Esophagus (tissue), 2 donors: ENCODE measurements at regions not wholly inside any gene's neighbourhood (a gene's known extent, or its start where the extent isn't known, plus 50 kb on each side); places are given as distances from the start of the nearest gene placed in this dataset.
A peak's percentile ranks its signal among the peaks of the same experiment; 100 is the strongest.

ENCODE experiments used
- H3K27ac ChIP-seq, 2 donors: one replicate each; pipeline ENCODE4 v1.5.1; 2013; ENCODE audit warnings: low read depth in 2 of 2, mild to moderate bottlenecking in 2 of 2, inconsistent platforms in 1 of 2, low read length in 1 of 2, moderate library complexity in 1 of 2
- H3K27me3 ChIP-seq, 2 donors: one replicate each; pipeline ENCODE4 v1.6.1; 2013; ENCODE audit warnings: low read length in 2 of 2, control low read depth in 1 of 2, mild to moderate bottlenecking in 1 of 2; ENCODE audit not compliant: insufficient read depth in 2 of 2, control insufficient read depth in 1 of 2
- H3K36me3 ChIP-seq, 2 donors: one replicate each; pipeline ENCODE4 v1.6.1; 2013; ENCODE audit warnings: low read length in 1 of 2; ENCODE audit not compliant: control insufficient read depth in 2 of 2, insufficient read depth in 2 of 2
- H3K4me1 ChIP-seq, 2 donors: one replicate each; pipeline ENCODE4 v1.6.1; 2013; ENCODE audit warnings: low read length in 1 of 2; ENCODE audit not compliant: control insufficient read depth in 2 of 2, insufficient read depth in 2 of 2
- H3K4me3 ChIP-seq, 2 donors: one replicate each; pipeline ENCODE4 v1.5.1; 2013; ENCODE audit warnings: low read length in 2 of 2, mild to moderate bottlenecking in 2 of 2, low read depth in 1 of 2, moderate library complexity in 1 of 2
- H3K9me3 ChIP-seq, 2 donors: one replicate each; pipeline ENCODE4 v1.6.1; 2013; ENCODE audit warnings: mild to moderate bottlenecking in 2 of 2, low read depth in 1 of 2, low read length in 1 of 2, moderate library complexity in 1 of 2; ENCODE audit not compliant: control insufficient read depth in 2 of 2, insufficient read depth in 1 of 2
- WGBS, 2 donors: extraction: QIAGEN DNeasy Blood & Tissue Kit; methylation state at CpG; one replicate each; pipeline ENCODE4 v1.1.7; 2013; 5-methylcytosine and 5-hydroxymethylcytosine counted together
- donor health status: healthy with polysubstance abuse.
- donor health status: Bipolar disorder and iron deficiency.

DNA sequence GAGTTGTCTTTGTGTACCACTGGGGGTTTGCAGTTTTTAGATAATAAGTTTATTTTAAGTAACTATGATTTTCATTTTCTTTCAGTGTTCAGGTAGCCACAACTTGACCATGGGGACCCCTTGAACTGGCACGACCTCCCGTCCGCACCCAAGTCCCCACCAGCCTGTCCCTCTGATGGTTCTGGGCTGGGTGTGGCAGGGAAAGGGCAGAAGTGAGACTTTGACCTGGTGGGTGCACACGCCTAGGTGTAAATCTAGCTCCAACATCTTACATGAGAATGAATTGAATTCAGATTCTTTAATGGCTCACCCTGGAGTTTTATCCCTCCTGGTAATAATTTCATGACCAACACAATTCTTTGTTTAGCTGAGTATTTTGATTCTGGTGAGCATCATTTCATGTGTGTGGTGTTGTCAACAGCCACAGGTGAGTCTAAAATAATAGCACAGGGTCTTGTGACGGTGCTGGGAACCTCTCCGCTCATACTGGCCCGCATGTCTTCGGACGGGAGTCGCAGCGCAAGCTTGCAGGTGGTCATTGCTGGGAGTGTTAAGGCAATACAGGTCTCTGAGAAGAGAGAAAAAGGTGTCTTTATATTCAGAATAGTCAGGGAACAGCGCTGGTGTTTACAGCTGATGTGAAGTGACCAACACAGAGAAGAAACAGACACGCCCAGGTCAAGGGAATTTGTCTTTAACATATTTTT is 50.8 kb upstream of the POFUT2 start:
- H3K36me3 ChIP-seq, result no peaks in the 10 kb centered on the region
- 85 to 94% methylated on average over 13 of the region's 13 CpGs for WGBS, 2 donors
- peaks cover 0 to 2% of the 10 kb centered on the region in 2 donors for H3K4me1 ChIP-seq
- H3K9me3 ChIP-seq, result no peaks in the 10 kb centered on the region
- H3K27me3 ChIP-seq, result no peaks in the 10 kb centered on the region
- no peak overlapping the region for H3K27ac ChIP-seq
- H3K4me3 ChIP-seq, result no peak overlapping the region

DNA sequence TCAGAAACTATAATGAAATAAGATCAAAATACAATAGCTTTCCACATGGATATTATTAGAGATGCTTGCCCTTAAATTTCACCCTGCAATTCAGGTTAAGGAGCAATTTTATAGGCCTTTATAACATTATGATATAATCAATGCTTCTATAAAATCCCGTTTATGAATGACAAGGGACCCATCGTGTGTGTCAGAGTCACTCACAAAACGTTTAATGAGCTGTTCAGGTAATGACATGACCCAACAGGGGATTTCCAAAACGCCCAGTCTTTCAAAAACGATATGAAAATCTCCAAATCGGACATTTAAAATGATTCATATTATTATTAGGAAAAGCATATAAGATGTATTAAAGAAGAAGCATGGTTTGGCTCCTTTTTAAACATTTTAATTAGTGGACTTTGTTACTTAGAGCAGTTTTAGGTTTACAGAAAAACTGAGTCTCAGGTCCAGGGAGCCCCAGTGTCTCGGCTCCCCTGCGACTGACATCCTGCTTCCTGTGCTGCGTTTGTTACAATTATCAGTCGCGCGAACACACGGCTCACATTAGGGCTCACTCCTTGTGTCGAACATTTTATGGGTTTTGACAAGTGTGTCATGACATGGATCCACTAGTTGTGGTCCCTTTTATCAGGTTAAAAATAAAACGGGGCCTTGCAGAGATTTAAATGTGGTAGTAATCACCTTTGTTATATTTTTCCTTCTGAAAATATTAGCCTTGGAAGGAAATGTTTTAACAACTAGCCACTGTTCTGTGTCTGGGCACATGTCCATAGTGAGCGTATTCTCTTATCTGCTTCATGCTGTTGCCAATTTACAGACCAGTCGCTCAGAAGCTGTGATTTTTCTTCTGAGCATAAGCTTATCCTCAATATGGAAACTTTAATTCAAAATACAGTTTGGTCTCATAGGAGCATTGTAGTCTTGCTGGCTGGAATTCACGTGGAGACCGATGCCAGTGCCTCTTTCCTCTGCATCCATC is 52.0 kb upstream of the POFUT2 start:
- no peaks in the 10 kb centered on the region for H3K4me1 ChIP-seq
- H3K36me3 ChIP-seq, result no peaks in the 10 kb centered on the region
- H3K9me3 ChIP-seq, result no peaks in the 10 kb centered on the region
- no peak overlapping the region for H3K4me3 ChIP-seq
- no peak overlapping the region for H3K27ac ChIP-seq
- 60 to 65% methylated on average over 19 of the region's 19 CpGs for WGBS, 2 donors
- no peaks in the 10 kb centered on the region for H3K27me3 ChIP-seq

DNA sequence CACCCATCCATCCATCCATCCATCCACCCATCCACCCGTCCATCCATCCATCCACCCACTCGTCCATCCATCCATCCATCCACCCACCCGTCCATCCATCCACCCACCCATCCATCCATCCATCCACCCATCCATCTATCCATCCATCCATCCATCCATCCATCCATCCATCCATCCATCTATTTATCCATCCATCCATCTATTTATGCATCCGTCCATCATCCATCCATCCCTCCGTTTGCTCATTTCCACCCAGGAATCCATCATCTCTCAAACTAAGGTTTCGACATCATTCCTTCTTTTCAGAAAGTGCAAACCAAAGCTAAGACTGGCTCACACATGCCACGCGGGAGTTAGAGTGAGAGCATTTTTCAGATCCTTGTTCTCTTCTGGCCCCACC is 52.8 kb upstream of the POFUT2 start:
- no peaks in the 10 kb centered on the region for H3K4me1 ChIP-seq
- no peaks in the 10 kb centered on the region for H3K36me3 ChIP-seq
- no peak overlapping the region for H3K27ac ChIP-seq
- H3K4me3 ChIP-seq, result no peak overlapping the region
- 86 to 89% methylated on average over 8 of the region's 8 CpGs for WGBS, 2 donors
- no peaks in the 10 kb centered on the region for H3K27me3 ChIP-seq
- no peaks in the 10 kb centered on the region for H3K9me3 ChIP-seq

DNA sequence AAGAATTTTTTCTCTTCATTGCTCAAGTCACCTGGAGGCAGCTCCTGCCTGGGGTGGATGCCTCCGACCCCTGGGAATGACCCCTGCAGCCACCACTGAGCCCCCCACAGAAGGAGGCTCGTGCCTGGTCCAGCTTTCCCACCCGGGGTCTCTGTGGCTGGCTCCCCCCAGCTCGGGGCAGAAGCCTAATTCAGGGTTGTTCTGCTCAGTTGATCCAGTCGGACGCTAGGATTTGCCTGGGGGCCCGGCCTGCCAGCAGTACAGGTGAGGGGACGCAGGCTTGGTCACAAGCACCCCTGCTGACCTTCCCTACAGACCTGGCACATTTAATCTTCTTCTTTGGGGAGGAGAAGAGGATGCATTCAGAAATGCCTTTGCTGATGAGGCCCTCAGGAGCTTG is 53.6 kb upstream of the POFUT2 start:
- Histone ChIP-seq H3K27ac (no peak overlapping the region), H3K4me3 (no peak overlapping the region), H3K27me3 (no peaks in the 10 kb centered on the region), H3K4me1 (no peaks in the 10 kb centered on the region), H3K36me3 (no peaks in the 10 kb centered on the region), H3K9me3 (no peaks in the 10 kb centered on the region)
- WGBS, 2 donors, result 64 to 69% methylated on average over 8 of the region's 8 CpGs

DNA sequence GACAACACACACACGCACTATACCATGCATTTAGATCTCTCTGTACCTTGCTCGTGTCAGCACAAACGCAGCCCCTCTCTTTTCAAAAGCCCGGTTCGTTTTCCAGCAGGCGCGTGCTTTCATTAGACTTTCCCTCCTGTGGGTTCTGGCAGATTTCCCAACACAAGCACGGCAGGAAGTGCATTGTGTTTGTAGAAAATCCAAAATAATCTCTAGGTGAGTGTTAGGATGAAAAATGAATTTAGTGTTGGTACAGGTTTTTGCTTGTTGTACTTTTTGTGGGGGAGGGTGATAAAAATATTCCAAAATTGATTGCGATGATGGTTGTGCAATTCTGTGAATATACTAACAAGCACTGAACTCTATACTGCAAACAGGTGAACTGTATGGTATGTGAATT is 54.1 kb upstream of the POFUT2 start:
- Histone ChIP-seq H3K4me1 (no peaks in the 10 kb centered on the region), H3K4me3 (no peak overlapping the region), H3K9me3 (no peaks in the 10 kb centered on the region), H3K27me3 (no peaks in the 10 kb centered on the region), H3K27ac (no peak overlapping the region), H3K36me3 (no peaks in the 10 kb centered on the region)
- WGBS, 2 donors, result 21 to 22% methylated on average over 9 of the region's 9 CpGs

DNA sequence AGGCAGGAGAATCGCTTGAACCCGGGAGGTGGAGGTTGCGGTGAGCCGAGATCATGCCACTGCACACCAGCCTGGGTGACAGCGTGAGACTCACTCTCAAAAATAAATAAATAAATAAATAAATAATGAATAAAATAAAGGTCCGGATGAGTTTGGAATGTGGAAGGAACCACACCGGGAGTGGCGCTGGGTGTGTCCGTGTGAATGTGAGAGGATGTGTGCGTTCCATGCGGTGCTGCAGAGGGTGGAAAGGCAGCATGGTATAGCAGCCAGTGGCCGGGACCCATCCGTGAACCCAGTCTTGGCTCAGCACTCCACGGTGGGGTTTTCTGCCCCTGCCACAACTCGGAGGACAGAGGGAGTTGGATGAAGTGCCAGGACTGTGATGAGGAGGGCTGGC is 56.2 kb upstream of the POFUT2 start:
- WGBS, 2 donors, result 80 to 87% methylated on average over 15 of the region's 15 CpGs
- Histone ChIP-seq H3K27me3 (no peaks in the 10 kb centered on the region), H3K4me3 (no peak overlapping the region), H3K4me1 (peaks cover 0 to 3% of the 10 kb centered on the region in 2 donors), H3K27ac (no peak overlapping the region), H3K9me3 (no peaks in the 10 kb centered on the region), H3K36me3 (no peaks in the 10 kb centered on the region)

DNA sequence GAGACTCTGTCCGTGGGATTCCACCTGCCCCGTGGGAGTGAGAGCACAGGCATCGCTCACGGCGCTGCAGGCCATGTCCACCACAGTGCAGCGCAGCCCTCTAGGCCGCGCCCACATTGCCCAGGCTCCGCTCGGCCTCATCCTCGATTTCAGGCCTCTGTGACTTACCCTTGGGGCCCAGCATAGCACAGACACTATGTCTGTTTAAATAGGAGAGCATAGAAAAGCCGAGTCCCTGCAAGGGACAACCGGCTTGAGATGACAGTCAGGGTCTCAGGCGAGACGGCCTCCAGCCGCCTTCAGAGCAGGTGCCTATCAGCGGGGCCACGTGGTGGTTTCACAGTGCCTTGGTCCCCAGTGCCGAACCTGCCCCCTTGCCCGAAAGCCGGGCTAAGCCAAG is 56.9 kb upstream of the POFUT2 start:
- Histone ChIP-seq H3K27ac (no peak overlapping the region), H3K4me3 (no peak overlapping the region), H3K4me1 (peaks cover 0 to 4% of the 10 kb centered on the region in 2 donors), H3K9me3 (no peaks in the 10 kb centered on the region), H3K36me3 (no peaks in the 10 kb centered on the region), H3K27me3 (no peaks in the 10 kb centered on the region)
- WGBS, 2 donors, result 87 to 90% methylated on average over 21 of the region's 21 CpGs

DNA sequence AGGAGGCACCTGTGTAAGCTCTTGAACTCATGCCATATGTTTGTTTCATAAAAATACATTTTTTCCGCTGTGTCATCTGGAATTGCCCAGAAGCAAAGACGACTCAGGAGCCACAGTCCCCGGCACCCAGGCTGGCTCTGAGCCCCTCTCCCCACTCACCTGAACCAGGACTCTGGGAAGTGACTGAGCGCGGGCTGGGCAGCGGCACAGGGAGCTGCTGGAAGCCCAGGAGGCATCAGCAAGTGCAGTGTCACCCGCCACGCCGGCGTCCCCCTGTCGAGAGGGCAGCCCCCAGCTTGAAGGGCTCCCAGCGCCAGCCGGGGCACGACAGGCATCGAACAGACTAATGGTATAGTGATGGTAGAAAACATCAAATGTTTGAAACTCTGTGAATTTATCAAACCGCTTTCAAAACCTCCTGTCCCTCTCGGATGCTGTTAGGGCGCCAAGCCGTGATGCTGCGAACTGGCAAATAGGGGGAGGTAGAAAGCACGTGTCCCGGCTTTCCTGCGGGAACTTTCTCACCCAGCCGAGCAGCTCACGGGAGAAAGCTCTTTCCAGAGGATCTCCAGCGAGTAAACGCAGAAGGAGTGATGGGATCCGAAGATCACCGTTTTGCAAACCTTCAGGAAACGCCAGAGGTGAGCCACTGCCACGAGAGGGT is 57.8 kb upstream of the COL18A1 start:
- 60 to 62% methylated on average over 31 of the region's 31 CpGs for WGBS, 2 donors
- Histone ChIP-seq H3K27me3 (no peaks in the 10 kb centered on the region), H3K36me3 (no peaks in the 10 kb centered on the region), H3K4me1 (peaks cover 3 to 16% of the 10 kb centered on the region in 2 donors), H3K4me3 (no peak overlapping the region), H3K9me3 (no peaks in the 10 kb centered on the region), H3K27ac (peak overlapping the region in 1 of 2 donors; percentile 26)

DNA sequence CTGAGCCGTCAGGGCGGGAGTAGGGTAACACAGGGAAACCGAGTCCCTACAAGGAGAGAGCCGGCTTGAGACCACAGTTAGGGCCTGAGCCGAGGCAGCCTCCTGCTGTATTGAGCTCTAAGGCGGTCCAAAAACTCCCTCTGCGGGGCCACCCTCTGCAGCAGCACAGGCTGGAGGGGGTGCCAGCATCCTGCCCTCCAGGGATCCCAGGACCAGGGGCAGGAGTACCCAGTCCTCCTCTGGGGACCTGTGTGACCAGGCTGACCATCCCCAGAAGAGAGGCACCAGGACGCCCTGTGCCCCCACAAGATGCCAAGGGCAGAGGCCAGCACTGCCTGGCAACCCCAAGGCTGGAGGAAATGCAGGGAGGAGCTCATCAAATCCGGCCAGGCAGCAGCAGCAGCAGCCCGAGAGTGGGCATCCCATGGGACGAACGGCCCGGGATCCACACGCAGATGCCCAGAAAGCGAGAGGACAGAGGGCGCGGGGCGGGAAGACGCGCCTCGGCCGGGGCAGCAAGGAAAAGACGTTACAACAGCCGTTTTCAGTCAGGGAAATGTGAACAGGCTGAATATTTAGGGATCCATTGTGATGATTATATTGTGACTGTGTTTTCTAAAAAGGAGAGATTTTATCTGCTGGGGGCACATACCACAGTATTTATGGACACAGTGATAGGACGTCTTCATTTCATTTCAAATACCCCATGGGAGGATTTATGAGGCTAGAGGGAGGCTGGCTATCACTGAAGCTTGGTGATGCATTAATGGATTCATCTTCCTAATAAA is 57.1 kb upstream of the COL18A1 start:
- H3K27me3 ChIP-seq, result no peaks in the 10 kb centered on the region
- WGBS, 2 donors, result 69 to 70% methylated on average over 25 of the region's 25 CpGs
- no peaks in the 10 kb centered on the region for H3K36me3 ChIP-seq
- H3K4me3 ChIP-seq, result no peak overlapping the region
- no peaks in the 10 kb centered on the region for H3K9me3 ChIP-seq
- peaks cover 3 to 16% of the 10 kb centered on the region in 2 donors for H3K4me1 ChIP-seq
- peak overlapping the region; percentile 14 to 26 for H3K27ac ChIP-seq
